A204.1 (cell line): ENCODE measurements at regions not wholly inside any gene's neighbourhood (a gene's known extent, or its start where the extent isn't known, plus 50 kb on each side); places are given as distances from the start of the nearest gene placed in this dataset.

Experiments used
- FAIRE-seq: peaks from 2 replicates; lab custom pipeline; 2012; peaks lifted over from hg19 to GRCh38; lab: Jason Lieb, UNC

- FAIRE-seq, result no peak
Observed at GRCh38 chr1:191901651-191902050, 256.6 kb upstream of the RGS18 start.

- no peak for FAIRE-seq
Observed at GRCh38 chr1:191904991-191905390, 253.3 kb upstream of the RGS18 start.

GRCh38 chr1:191905781-191906180, 252.5 kb upstream of the RGS18 start:
- FAIRE-seq, result no peak

- no peak for FAIRE-seq
Observed at GRCh38 chr1:191907121-191907520, 251.1 kb upstream of the RGS18 start.

GRCh38 chr1:191910245-191910644, 248.0 kb upstream of the RGS18 start:
- no peak for FAIRE-seq

GRCh38 chr1:191912517-191912916, 245.7 kb upstream of the RGS18 start:
- FAIRE-seq, result no peak

GRCh38 chr1:191913260-191913977, 244.8 kb upstream of the RGS18 start:
- no peak for FAIRE-seq

- FAIRE-seq, result no peak
Observed at GRCh38 chr1:191929383-191929782, 228.9 kb upstream of the RGS18 start.

- no peak for FAIRE-seq
Observed at GRCh38 chr1:191943684-191944083, 214.6 kb upstream of the RGS18 start.

- no peak for FAIRE-seq
Observed at GRCh38 chr1:191953526-191953925, 204.7 kb upstream of the RGS18 start.

- FAIRE-seq, result no peak
Observed at GRCh38 chr1:191959856-191960255, 198.4 kb upstream of the RGS18 start.

- FAIRE-seq, result no peak
Observed at GRCh38 chr1:191963286-191963685, 195.0 kb upstream of the RGS18 start.

GRCh38 chr1:191963781-191964455, 194.3 kb upstream of the RGS18 start:
- FAIRE-seq, result no peak

- FAIRE-seq, result no peak
Observed at GRCh38 chr1:191969290-191969689, 189.0 kb upstream of the RGS18 start.

GRCh38 chr1:191970116-191970515, 188.1 kb upstream of the RGS18 start:
- no peak for FAIRE-seq

GRCh38 chr1:191971447-191971846, 186.8 kb upstream of the RGS18 start:
- FAIRE-seq, result no peak

GRCh38 chr1:191974004-191974403, 184.3 kb upstream of the RGS18 start:
- no peak for FAIRE-seq

GRCh38 chr1:191977874-191978506, 180.3 kb upstream of the RGS18 start:
- FAIRE-seq, result peak; percentile 60

- FAIRE-seq, result no peak
Observed at GRCh38 chr1:191984856-191985255, 173.4 kb upstream of the RGS18 start.

GRCh38 chr1:191992118-191992517, 166.1 kb upstream of the RGS18 start:
- no peak for FAIRE-seq

GRCh38 chr1:191993549-191993948, 164.7 kb upstream of the RGS18 start:
- FAIRE-seq, result no peak

- FAIRE-seq, result no peak
Observed at GRCh38 chr1:192002063-192002462, 156.2 kb upstream of the RGS18 start.

- FAIRE-seq, result peak; percentile 73
Observed at GRCh38 chr1:192003295-192004077, 154.8 kb upstream of the RGS18 start.
